CD4-positive, alpha-beta T cell treated with Interleukin-2 at 100 ng/mL for 4 hours (primary cell): ENCODE measurements at regions not wholly inside any gene's neighbourhood (a gene's known extent, or its start where the extent isn't known, plus 50 kb on each side); places are given as distances from the start of the nearest gene placed in this dataset.

Experiments used
- DNase-seq: peaks from one replicate; pipeline ENCODE4 v3.0.0-alpha.2; 2020; ENCODE audit warnings: low spot score

DNA sequence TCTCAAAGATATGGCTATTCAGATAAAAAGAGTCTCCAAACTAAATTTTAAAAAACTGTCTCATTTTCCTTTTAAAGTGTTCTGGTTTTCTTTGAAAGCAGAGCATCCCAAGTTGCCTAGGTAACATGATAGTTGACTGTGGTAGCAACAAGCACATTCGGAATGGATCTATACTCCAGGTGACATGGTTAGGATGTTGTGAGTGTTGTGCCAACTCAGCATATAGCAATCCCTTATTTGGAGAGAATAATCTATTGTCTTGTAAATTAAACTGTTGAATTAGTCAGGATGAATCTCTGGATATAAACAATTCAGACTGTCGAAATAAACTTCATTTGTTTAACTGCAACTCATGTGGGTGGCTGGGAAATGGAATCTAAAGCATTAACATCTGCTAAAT is 418.6 kb downstream of the TUSC7 start:
- DNase-seq, result no peak

DNA sequence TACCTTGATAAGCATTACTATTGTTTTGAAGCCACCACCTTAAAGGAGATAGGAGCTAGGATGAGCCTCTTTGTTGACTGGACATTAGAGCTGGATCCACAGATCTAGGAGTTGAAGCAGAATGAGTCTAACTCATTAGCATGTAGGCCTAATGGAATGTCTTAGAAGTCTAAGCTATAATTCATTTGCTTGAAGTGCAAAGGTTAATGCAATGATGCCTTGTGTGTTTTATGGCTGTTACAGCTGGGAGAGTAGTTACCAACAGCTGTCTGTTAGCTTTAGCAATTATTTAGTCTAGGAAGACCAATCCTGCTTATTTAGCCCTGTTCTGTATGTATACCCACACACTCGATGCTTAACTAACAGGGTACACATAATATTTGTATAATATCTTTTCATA is 419.3 kb downstream of the TUSC7 start:
- no peak for DNase-seq

DNA sequence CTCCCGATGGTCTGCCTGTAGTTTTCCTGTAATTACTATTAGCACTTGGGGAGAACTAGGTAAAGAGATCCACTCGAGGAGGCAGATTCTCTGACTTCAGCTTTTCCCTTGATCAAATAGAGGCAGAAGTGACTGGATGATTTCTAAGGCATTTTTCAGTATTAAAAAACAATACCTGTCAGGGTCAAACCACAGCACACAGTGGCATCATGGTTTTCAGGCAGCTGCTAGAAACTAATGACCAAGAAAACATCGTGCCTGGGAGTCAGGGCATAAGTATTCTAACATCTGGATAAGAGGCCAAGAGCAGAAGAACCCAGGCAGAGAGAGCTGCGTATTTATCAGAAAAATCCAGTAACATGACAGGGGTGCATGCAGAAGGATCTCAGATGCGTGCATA is 419.9 kb downstream of the TUSC7 start:
- DNase-seq, result no peak

DNA sequence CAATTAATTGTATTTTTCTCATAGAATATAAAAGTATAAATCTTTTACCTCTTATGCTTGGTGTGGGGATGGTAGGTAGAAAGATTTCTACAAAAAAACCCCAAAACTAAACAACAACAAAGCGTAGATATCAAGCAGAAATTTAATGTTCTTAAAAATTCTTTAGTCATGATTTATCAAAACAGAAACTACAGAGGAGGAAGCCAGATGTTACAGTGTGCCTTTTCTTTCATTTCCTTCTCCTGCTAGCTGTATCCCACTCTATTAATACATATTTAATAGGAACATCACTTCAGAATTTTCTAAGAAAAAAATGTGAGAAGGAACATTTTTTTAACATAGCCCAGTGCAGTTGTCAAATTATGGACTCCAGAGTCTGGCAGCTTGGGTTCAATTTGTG is 420.6 kb downstream of the TUSC7 start:
- no peak for DNase-seq

DNA sequence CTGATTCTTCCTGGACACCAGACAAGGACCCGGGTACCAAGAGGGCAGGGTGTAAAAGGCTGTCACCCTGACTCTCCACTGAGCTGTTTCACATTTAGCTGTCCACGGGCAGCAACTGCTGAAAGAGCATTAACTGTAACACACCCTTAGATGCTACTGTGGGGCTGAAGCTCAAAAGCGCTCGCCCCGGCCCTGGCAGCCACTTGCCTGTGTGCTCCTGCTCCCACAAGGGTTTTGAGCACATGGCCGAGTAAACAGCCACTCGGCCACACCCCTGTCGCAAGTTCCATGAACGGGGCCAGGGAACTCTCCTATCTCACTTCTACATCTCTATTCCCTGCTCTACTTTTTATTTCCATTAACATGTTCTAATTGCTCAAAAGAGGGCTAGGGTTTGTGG is 421.7 kb downstream of the TUSC7 start:
- DNase-seq, result no peak

DNA sequence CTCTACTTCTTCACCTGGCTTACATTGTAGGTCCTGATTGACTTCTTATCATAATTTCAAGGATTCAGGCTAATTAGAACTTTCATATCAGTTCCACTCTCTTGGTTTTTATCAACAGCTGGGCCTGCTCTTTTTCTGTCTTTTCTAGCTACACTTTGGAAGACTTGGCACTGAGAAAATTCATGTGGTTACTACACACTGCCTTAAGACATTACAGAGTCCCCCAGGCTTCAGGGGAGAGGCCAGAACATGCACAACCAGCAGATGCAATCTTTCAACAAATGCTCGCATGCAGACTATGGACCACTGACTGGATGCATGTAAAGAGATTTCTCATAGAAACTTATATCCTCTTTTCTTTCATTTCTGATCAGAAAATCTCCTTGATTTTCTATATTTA is 423.5 kb downstream of the TUSC7 start:
- DNase-seq, result no peak

DNA sequence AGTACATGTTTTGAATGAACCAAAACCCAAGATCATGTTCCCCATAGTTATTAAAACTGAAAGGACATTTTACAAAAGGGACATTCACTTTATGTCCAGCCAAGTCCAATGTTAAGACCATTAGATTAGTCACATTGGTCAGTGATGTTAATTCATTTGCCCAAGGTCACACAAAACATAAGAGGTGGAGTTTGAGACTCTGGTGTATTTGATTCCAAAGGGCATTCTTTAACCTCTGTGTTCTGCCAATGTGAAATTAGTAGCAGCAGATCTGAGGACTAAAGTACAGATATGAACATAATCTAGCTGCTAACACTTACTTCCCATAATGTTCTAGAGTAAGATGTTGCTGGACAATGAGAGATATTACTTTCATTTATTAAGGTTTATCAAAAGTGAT is 425.6 kb downstream of the TUSC7 start:
- DNase-seq, result no peak

DNA sequence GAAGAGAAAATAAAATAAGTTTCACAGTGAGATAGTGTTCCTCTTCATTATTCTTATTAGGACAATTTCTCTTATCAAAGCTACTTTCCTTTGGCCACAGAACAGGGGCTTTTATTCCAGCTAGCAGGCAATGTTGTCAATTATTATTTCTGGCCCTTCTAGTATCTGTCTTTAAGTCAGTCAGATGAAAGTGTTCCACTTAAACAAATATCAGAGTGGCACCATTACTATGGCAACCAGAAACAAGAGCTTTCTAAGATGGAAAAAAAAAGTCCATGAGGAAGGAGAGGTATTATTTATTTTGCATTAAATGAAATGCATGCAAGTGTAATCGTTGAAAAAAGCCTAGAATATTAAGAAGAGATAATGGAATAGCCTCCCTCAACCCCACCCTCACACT is 426.4 kb downstream of the TUSC7 start:
- DNase-seq, result no peak

DNA sequence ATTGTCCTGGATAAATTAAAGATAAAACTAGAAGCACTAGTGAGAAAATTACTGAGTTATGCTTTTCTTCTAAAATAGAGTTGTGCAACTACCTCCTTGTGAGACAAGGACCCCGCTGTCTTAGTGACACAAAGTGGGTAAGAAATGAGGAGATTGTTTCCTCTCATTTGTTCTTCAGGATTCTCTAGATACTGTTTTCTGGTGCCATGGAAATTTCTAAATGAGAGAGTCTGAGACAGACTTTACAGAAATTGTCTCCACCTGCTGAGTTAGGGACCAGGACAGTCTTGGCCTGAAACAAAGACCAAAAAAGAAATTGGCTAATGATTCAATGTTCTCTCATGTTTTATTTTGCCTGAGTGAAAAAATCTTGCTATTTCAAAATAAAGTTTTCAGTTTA is 427.5 kb downstream of the TUSC7 start:
- DNase-seq, result no peak

DNA sequence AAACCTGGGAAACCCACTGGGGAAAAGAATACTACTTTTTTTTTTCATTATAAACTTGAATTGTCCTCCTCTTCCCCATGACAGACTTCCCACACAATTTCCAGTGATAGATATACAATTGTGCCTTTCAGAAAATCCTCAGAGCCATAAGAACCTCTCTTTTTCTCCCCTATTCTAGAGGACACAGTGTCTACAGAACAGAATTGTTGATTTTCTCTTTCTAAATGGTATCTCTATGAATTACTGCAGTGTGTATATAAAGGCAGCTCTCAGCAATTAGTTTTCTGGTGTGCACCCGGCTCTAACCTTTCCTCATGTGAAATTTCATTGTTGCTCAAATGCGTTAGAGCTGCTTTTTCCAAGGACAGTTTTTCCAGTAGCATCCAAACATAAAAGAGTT is 430.1 kb downstream of the TUSC7 start:
- no peak for DNase-seq

DNA sequence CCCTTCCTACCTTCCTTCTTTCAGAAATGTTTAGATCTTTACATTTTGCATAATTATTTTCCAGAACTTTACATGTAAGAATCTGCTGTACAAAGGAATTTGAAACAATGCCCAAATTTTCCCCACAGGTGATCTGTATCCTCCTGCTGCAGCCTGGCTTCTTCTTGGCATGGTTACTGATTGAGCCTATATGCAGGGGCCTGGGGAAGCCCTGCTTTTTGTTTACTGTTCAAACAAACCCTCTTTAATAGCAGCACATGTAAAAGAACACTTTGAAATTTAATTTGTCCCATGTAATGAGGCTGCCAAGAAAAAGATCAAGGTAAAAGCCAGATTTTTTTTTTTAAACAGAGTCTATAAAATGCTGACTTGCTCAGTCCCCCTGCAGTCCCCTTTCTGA is 432.2 kb downstream of the TUSC7 start:
- no peak for DNase-seq

DNA sequence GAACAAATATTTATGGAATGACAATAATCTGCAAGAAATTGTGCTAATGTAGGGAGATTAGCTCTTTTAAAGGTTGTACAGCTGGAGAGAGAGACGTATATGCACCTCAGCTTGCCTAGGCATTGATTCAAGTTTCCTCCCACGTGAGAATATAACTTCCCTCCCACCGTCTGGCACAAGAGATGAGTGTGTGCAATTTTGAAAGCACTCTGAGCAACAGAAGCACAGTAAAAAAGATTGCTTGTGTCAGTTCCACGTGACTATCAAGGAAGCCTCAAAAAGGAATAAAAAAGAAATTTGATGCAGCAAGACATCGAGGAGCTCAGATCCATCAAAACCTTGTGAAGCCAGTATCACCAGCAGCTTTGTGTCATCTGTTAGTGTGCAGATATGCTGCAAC is 435.3 kb downstream of the TUSC7 start:
- DNase-seq, result no peak

DNA sequence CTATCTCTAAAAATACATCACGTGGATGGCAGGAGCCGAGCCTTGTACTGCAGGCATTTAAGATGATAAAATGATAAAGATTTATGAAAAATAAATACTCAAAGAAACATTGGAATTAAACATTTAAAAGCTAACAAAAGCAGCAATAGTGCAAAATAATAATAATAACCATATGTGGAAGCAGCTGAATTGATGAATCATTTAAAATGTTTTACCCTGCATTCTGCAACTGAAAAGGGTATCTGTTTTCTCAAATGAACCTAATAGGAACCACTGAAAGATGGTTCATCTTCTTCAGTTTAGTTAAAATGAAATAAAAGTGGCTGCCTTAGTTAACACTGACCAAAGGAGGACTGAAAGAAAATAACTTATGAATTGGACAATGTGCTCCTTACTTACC is 436.1 kb downstream of the TUSC7 start:
- no peak for DNase-seq

DNA sequence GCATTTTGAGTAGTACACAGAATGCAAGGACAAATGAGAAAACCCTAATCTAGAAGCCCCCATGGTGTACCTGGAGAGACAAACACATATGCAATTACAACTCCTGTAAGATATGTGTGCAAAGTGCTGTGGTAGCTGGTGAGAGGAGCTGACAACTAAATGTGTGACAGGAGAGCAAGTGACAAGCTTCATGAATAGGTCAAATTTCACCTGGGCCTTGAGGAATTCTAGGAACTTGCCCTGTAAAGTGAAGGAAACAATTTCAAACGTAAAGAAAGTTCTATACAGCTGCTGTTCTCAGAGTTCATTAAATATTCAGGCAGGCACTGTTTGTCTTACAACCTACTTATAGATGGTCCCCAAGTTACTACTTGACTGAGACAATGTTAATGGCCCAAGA is 437.0 kb downstream of the TUSC7 start:
- DNase-seq, result no peak

DNA sequence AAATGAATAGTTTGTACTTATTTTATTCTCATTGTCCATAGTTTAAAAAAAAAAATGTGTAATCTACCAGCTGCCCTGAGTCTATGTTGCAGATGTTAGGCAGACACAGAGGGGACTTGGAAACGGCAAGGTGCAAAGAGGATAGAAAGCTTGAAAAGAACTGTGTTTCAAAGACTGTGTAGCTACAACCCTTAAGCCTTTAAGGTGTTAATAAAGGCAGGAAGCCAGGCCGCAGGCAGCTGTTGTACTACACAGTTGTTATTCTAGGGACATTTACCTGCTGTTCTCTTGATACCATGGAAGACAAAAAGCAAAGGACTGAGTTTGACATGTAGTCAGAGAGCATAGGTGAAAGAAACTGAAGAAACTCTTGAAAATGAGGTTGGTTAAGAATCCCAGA is 440.0 kb downstream of the TUSC7 start:
- DNase-seq, result no peak

DNA sequence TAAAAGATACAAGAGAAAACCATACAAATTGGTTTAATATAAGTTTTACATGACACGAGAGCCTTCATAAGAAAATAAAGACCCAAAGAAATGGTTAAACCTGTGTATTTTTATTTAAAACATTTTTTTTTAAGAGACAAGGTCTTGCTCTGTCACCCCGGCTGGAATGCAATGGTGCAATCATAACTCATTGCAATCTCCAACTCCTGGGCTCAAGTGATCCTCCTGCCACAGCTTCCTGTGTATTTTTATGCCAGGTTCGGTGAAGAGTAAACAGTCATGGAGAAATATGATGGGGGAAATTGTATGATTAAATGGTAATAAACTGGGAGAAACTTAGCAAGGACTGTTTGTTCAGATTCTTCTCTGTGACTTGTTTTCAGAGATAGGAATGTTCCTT is 441.0 kb downstream of the TUSC7 start:
- no peak for DNase-seq

DNA sequence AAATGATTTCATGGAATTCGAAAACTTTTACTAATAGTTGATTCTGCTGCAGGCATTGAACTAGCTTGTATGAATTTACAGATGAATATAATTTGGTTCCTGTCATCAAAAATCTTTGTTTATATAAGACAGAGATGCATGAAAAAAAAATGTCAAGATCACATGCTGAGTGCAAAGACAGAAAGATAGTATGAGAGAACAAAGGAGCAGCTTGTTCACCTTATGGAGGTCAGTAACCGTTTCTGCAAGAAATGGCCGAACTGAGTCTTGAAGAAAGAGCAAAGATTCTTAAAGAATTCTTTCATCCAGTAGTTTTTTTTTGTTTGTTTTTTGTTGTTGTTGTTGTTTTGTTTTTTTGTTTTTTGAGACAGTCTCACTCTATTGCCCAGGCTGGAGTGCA is 450.6 kb downstream of the TUSC7 start:
- DNase-seq, result no peak

DNA sequence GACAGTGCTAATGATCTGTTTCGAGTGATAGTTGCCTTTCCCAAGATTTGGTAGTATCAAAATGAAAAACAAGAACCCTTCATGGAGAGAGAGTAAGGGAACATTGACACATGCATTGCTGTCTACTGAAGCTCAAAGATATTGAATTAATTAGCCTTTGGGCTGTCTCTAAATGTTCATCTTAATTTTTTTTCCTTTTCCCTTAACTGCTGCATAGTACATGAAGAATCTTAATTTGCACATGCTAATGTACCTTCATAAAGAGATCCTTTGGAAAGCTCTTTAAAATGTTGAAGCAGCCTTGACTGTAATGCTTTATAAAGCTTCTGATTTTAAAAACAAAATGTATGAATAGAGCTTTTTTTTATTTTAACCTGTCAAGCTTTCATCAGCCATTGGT is 452.2 kb downstream of the TUSC7 start:
- DNase-seq, result no peak

DNA sequence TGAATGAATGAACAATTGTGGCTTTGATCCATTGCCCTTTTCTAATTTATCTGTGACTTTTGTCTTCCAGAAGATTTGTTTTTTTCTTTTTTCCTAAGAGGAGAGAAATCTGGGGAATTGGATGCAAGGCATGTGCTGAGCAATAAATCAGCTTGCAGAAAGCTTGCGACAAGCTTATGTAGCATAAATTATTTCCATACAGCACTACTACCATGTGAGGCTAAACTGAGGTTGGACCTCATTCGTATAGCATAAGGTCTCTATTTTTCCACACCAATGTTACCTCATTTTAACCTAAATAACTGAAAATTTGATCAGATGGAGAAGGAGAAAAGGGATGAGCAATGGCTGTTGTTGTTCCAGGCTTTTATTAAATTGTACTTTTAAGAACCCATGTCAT is 455.6 kb downstream of the TUSC7 start:
- no peak for DNase-seq

DNA sequence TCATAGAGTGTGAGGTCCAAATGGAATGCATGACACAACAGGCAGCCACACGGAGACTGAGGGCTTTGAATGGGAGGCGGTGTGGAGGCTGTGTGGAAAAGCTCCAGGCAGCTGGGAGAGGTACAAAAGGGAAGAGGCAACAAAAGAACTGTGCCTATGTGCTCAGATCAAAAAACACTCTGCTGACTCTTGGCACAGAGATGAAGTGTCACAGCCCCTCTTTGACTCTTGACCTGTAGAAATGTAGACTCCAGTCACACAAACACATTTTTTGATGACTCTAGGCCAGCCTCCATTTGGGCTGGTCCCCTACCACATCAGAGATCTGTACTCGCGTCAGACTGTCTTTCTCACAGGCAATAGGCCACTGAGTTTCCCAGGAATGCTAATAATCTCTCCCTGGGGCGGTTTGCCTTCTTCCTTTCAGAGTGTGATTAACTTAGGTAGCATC is 456.0 kb downstream of the TUSC7 start:
- no peak for DNase-seq

DNA sequence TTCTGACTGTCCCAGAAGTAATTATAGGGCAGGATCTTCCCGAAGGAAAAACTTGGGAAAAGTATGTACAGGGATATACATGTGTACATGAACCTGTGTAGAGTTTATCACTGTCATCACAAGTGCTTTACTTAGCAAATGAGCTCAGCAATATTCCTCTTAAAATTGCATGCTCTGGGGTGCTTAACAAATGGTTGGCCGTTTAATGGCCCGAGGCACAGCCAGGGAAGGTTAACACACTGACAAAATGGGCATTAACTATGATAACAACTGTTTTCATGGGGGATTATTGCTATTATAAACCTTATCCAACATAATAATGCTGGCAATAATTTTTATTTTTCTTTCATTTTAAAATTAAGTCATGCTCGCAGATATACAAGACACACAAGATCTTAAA is 459.3 kb downstream of the TUSC7 start:
- no peak for DNase-seq

DNA sequence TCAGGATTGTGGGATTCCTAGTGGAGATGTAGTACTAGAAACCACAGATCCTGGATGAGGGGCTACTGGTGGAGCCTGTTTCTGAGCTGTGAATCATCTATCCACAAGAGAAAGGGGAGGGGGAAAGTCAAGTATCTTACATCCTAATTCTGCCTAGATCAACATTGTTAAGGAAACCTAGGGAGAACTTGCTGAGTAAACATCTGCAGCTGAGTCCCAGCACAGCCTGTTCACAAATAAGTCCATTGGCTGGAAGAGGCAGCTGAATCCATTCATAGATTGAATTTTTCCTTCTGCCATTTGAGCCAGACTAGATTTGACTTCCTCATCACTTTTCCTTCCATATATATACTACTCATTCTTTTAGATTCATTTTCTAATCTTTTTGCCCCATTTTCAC is 460.5 kb downstream of the TUSC7 start:
- DNase-seq, result no peak

DNA sequence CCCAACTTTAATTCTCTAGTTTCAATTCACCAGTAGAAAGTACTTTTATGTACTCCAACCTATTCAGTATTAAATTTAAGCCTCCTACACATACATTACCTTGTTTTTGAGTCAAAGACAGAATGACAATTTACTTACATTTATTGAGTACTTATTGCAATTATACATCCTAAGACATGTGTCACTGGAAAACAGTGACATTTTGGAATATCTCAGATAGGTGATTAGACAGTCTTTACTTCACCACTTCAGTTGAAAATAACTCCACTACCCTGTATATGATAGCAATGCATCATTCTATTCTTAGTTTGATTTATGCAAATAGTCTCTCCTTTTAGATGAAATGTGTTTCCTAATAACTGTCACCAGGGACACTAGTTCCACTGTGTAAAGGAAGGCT is 461.5 kb downstream of the TUSC7 start:
- no peak for DNase-seq

DNA sequence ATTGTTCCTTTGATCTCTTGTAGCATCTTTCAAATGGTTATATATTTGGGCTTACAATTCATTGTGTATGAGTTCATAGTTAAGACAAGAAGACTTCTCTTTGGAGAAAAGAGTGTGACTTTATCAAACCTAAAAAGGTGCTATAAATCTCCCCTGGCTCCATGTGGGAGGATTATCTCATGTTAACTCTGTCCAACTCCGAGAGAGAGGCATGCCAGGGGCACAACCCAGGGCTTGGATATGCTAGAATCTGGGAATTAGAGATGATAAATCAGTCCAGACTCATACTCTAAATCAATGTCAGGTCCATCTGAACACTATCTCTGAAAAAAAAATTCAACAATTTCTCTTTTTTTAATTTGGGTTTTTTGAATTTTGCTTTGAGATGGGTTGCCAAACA is 462.8 kb downstream of the TUSC7 start:
- DNase-seq, result no peak

DNA sequence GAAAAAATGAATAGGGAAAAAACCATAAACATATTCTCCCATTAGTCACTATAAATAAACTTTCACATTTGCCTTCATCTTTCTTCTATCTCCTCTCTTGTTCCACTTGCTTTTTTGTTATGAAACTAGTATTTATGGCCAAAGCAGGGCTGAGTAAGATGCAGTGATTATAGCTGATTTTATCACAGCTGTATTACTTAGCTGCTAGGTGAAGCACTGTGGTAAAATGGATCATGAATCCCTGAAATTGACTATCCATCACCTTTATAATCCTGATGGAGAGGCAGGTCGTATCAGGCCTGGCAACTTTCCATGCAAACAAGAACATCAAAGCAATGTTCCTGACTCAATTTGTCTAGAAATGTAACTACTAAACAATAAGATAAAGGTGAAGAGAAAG is 471.6 kb downstream of the TUSC7 start:
- DNase-seq, result no peak
